K562 (cell line): ENCODE measurements at regions not wholly inside any gene's neighbourhood (a gene's known extent, or its start where the extent isn't known, plus 50 kb on each side); places are given as distances from the start of the nearest gene placed in this dataset.

Experiments used
- ATAC-seq: fragments of 200-7000 bp; cut with Tn5 transposase; 3 replicates; pipeline ENCODE4 v1.9.1; 2020; ENCODE audit warnings: moderate library complexity
- BruUV-seq: library from RNA; stranded (reverse); fragments of 400-500 nt; replicated peaks from 2 replicates; lab custom pipeline; 2021; lab: Mats Ljungman, UMichigan
- CTCF ChIA-PET: fragments of 300-600 bp; formaldehyde crosslinking; extraction: SDS; loops from one replicate; lab custom pipeline; 2021; ENCODE audit warnings: low intra/inter-chr PET ratio; lab: Yijun Ruan, JAX
- POLR2A ChIA-PET: fragments of 300-600, 350-650 bp; sonication (Branson Sonifier 250); formaldehyde crosslinking; extraction: SDS; loops from one replicate; lab custom pipeline; 2021; ENCODE audit warnings: antibody characterized with exemption, inconsistent platforms; lab: Yijun Ruan, JAX
- DNase-seq, 4 experiments: peaks; one replicate each; pipeline versions ENCODE4 v3.0.0 to v3.0.0-alpha.2; 2011 to 2018; ENCODE audit warnings: low spot score in 3 of 4, mixed read lengths in 3 of 4; ENCODE audit errors: extremely low read depth in 1 of 4
- FAIRE-seq: peaks from 2 replicates; lab custom pipeline; 2011; peaks lifted over from hg19 to GRCh38; lab: Jason Lieb, UNC
- H2AFZ ChIP-seq: 2 replicates; pipeline ENCODE4 v1.6.0; 2011; ENCODE audit warnings: low read depth, low read length, control low read depth, inconsistent platforms
- H3K27ac ChIP-seq: fragments of 200-600 bp; 3 replicates; pipeline ENCODE4 v1.8.0; 2011; ENCODE audit warnings: low read depth, mild to moderate bottlenecking, control low read depth, inconsistent platforms, low read length, moderate library complexity, mixed read lengths; ENCODE audit errors: extremely low read depth
- H3K27me3 ChIP-seq, 2 experiments: fragments of 300-600 bp in 1 of 2; 2 replicates in 1 of 2; 3 replicates in 1 of 2; pipeline versions ENCODE4 v1.6.0 to v1.8.0; 2011; ENCODE audit warnings: inconsistent platforms in 2 of 2, low read length in 2 of 2, mild to moderate bottlenecking in 1 of 2, mixed read lengths in 1 of 2, moderate library complexity in 1 of 2; ENCODE audit not compliant: control insufficient read depth in 2 of 2, insufficient read depth in 2 of 2
- H3K36me3 ChIP-seq: fragments of 300-600 bp; 3 replicates; pipeline ENCODE4 v1.8.0; 2011; ENCODE audit warnings: mild to moderate bottlenecking, low read length, inconsistent platforms; ENCODE audit not compliant: control insufficient read depth, insufficient read depth
- H3K4me1 ChIP-seq, 2 experiments: fragments of 200-600 bp in 1 of 2; replicated peaks in 1 of 2; 2 replicates in 1 of 2; 3 replicates in 1 of 2; pipeline versions ENCODE4 v1.5.1 to v1.8.0; 2011; ENCODE audit warnings: inconsistent platforms in 2 of 2, low read length in 2 of 2, mild to moderate bottlenecking in 1 of 2, mixed read lengths in 1 of 2, moderate library complexity in 1 of 2; ENCODE audit not compliant: control insufficient read depth in 2 of 2, insufficient read depth in 2 of 2
- H3K4me2 ChIP-seq: 2 replicates; pipeline ENCODE4 v1.6.1; 2011; ENCODE audit warnings: low read length, control low read depth, inconsistent platforms, mixed read lengths; ENCODE audit not compliant: insufficient read depth
- H3K4me3 ChIP-seq: fragments of 200-600 bp; sonication (generic), shearing (Covaris generic); 2 replicates; pipeline ENCODE4 v1.5.1; 2016; ENCODE audit warnings: control low read depth, inconsistent platforms
- H3K79me2 ChIP-seq: fragments of 200-600 bp; 3 replicates; pipeline ENCODE4 v1.8.0; 2011; ENCODE audit warnings: low read length, inconsistent platforms; ENCODE audit not compliant: control insufficient read depth, insufficient read depth
- H3K9ac ChIP-seq, 2 experiments: 2 replicates each; pipeline versions ENCODE4 v1.6.0 to v1.6.1; 2011; ENCODE audit warnings: low read depth in 2 of 2, low read length in 2 of 2, control low read depth in 1 of 2, inconsistent platforms in 1 of 2, mild to moderate bottlenecking in 1 of 2, mixed read lengths in 1 of 2; ENCODE audit not compliant: insufficient read depth in 1 of 2
- H3K9me1 ChIP-seq: one replicate; pipeline ENCODE4 v1.6.0; 2011; ENCODE audit warnings: inconsistent platforms, mild to moderate bottlenecking, low read length, moderate library complexity; ENCODE audit not compliant: control insufficient read depth, insufficient read depth
- H3K9me3 ChIP-seq: replicated peaks from 2 replicates; pipeline ENCODE4 v1.5.1; 2011; ENCODE audit warnings: low read depth, low read length, inconsistent platforms; ENCODE audit not compliant: control insufficient read depth, insufficient read depth
- H4K20me1 ChIP-seq: replicated peaks from 2 replicates; pipeline ENCODE4 v1.6.1; 2011; ENCODE audit warnings: low read length, inconsistent platforms, mixed read lengths; ENCODE audit not compliant: control insufficient read depth, insufficient read depth
- ATF6 ChIP-seq: sonication (generic); formaldehyde crosslinking; IDR thresholded peaks from 2 replicates; pipeline ENCODE4 v1.4.0; 2020; ENCODE audit warnings: mild to moderate bottlenecking, missing genetic modification reagents
- E2F4 ChIP-seq: sonication (generic); formaldehyde crosslinking; IDR thresholded peaks from 2 replicates; pipeline ENCODE4 v1.8.0; 2022; ENCODE audit warnings: mild to moderate bottlenecking, low read depth, missing genetic modification reagents
- LEF1 ChIP-seq: fragments of 450-650 bp; IDR thresholded peaks from 2 replicates; pipeline ENCODE4 v1.6.1; 2016; ENCODE audit warnings: mild to moderate bottlenecking
- MLLT1 ChIP-seq, 2 experiments: fragments of 450-650 bp; IDR thresholded peaks; 2 replicates each; pipeline ENCODE4 v1.6.1; 2016
- NONO ChIP-seq, 2 experiments: fragments of 200-400 bp in 1 of 2; fragments of 450-650 bp in 1 of 2; formaldehyde crosslinking in 1 of 2; IDR thresholded peaks; 2 replicates each; pipeline ENCODE4 v1.6.1; 2017; ENCODE audit warnings: low read depth in 2 of 2, mild to moderate bottlenecking in 2 of 2, moderate library complexity in 2 of 2, low read length in 1 of 2
- SRF ChIP-seq, 2 experiments: fragments of 250-450, 450-650 bp in 1 of 2; sonication (Bioruptor Pico) in 1 of 2; sonication (generic) in 1 of 2; formaldehyde crosslinking; IDR thresholded peaks; 2 replicates each; pipeline versions ENCODE4 v1.5.0 to v1.5.1; 2020 to 2022; ENCODE audit warnings: mild to moderate bottlenecking in 1 of 2, missing genetic modification reagents in 1 of 2
- TRIM28 ChIP-seq: fragments of 450-650 bp; IDR thresholded peaks from 2 replicates; pipeline ENCODE4 v1.6.1; 2017
- VEZF1 ChIP-seq: fragments of 200-800 bp; sonication (Bioruptor generic); IDR thresholded peaks from 2 replicates; pipeline ENCODE4 v1.6.1; 2017; ENCODE audit warnings: missing genetic modification characterization, missing compliant biosample characterization
- ZBTB7A ChIP-seq: IDR thresholded peaks from 2 replicates; pipeline ENCODE4 v1.6.1; 2011; ENCODE audit warnings: low read depth, mild to moderate bottlenecking, low read length, moderate library complexity, borderline replicate concordance; ENCODE audit not compliant: control insufficient read depth
- ZFP91 ChIP-seq: sonication (generic); formaldehyde crosslinking; IDR thresholded peaks from 2 replicates; pipeline ENCODE4 v1.8.0; 2022; ENCODE audit warnings: mild to moderate bottlenecking, missing genetic modification reagents
- ZNF23 ChIP-seq: fragments of 250-450 bp; sonication (Bioruptor Pico); IDR thresholded peaks from 2 replicates; pipeline ENCODE4 v1.4.0; 2020; ENCODE audit warnings: mild to moderate bottlenecking
- ZNF282 ChIP-seq: sonication (generic); formaldehyde crosslinking; IDR thresholded peaks from 2 replicates; pipeline ENCODE4 v1.8.1; 2023; ENCODE audit warnings: missing genetic modification reagents
- WGBS: fragments of 100-300 bp; shearing (Covaris generic); methylation state at CpG from one replicate; pipeline ENCODE4 v1.1.6; 2016; ENCODE audit warnings: low coverage, mixed read lengths; ENCODE audit not compliant: insufficient coverage; ENCODE audit errors: missing lambda C conversion rate; 5-methylcytosine and 5-hydroxymethylcytosine counted together
- in situ Hi-C: fragments of 300-500 bp; cut with MboI; formaldehyde crosslinking; loops from 4 replicates; pipeline ENCODE4 v1.15.0; 2018; ENCODE audit warnings: inconsistent platforms, mixed read lengths
- intact Hi-C: fragments of 100-400 bp; cut with micrococcal nuclease; formaldehyde crosslinking; loops from 2 replicates; pipeline ENCODE4 v1.14.2; 2022

GRCh38 chr16:73711406-73712080 lies 585.1 kb upstream of the PSMD7 start (continued):
- TF ChIP-seq SRF (CRISPR knock-in tag; IDR thresholded peaks at IDR 0.05) (no peak), TRIM28 (no peak), ZBTB7A (no peak), MLLT1 (IDR thresholded peaks at IDR 0.05) (no peak)

- intact Hi-C loops (loop anchor here (10.0 kb wide), 2 partner anchors 164 to 564 kb away; no protein-coding TSS in a partner anchor), in situ Hi-C loops (no loop called here)
- Histone ChIP-seq H3K79me2 (no peaks in the 10 kb centered on the region), H3K27me3 (peaks cover 3 to 12% of the 10 kb centered on the region in 2 experiments; a peak in 3 of 5 replicates), H2AFZ (no peak overlapping the region), H3K4me2 (no peak overlapping the region), H3K36me3 (no peaks in the 10 kb centered on the region), H3K9me3 (no peaks in the 10 kb centered on the region), H3K27ac (no peak overlapping the region), H3K4me3 (no peak overlapping the region), H3K9me1 (no peaks in the 10 kb centered on the region), H3K9ac (no peak overlapping the region), H4K20me1 (no peaks in the 10 kb centered on the region), H3K4me1 (no peaks in the 10 kb centered on the region)
- BruUV-seq: no TSS peak
- POLR2A ChIA-PET: interaction anchor here (0.7 kb wide), 1 partner anchor 26 kb away, joined by 3 read pairs; no protein-coding TSS in a partner anchor
- CTCF ChIA-PET: no interaction called here
- no peak for FAIRE-seq
- WGBS: 2% methylated on average over 9 of the region's 9 CpGs
- ATAC-seq: no peak
- no peak for DNase-seq
- TF ChIP-seq LEF1 (no peak), ZFP91 (CRISPR knock-in tag) (no peak), VEZF1 (CRISPR knock-in tag) (no peak), ZNF282 (no peak), ATF6 (no peak), NONO (IDR thresholded peaks at IDR 0.05; ENCODE audit: low read depth in 2 of 2, low read length in 1 of 2) (no peak), ZNF23 (no peak), E2F4 (CRISPR knock-in tag) (no peak)
Measured at GRCh38 chr16:73710526-73710925, 586.1 kb upstream of the PSMD7 start.
